Large intestine (tissue), 3 donors: ENCODE measurements at regions not wholly inside any gene's neighbourhood (a gene's known extent, or its start where the extent isn't known, plus 50 kb on each side); places are given as distances from the start of the nearest gene placed in this dataset.

Experiments used
- DNase-seq, 2 donors: peaks; one replicate each; pipeline versions ENCODE4 v3.0.0 to v3.0.0-alpha.2; 2013
- H3K27ac ChIP-seq: one replicate; pipeline ENCODE4 v1.5.1; 2013; ENCODE audit warnings: low read length
- H3K27me3 ChIP-seq: 2 replicates; pipeline ENCODE4 v1.6.1; 2013; ENCODE audit warnings: low read length; ENCODE audit not compliant: control insufficient read depth, insufficient read depth
- H3K36me3 ChIP-seq: 2 replicates; pipeline ENCODE4 v1.6.1; 2013; ENCODE audit warnings: low read length; ENCODE audit not compliant: control insufficient read depth, insufficient read depth
- H3K4me1 ChIP-seq: one replicate; pipeline ENCODE4 v1.6.1; 2013; ENCODE audit warnings: low read length; ENCODE audit not compliant: control insufficient read depth, insufficient read depth
- H3K4me3 ChIP-seq: one replicate; pipeline ENCODE4 v1.5.1; 2013; ENCODE audit warnings: low read length
- H3K9me3 ChIP-seq: one replicate; pipeline ENCODE4 v1.6.1; 2013; ENCODE audit warnings: mild to moderate bottlenecking, low read depth, low read length, moderate library complexity; ENCODE audit not compliant: control insufficient read depth
- WGBS: methylation state at CpG from one replicate; pipeline ENCODE4 v1.1.5; 2013; ENCODE audit warnings: low lambda C conversion rate; ENCODE audit not compliant: insufficient coverage; 5-methylcytosine and 5-hydroxymethylcytosine counted together

DNA sequence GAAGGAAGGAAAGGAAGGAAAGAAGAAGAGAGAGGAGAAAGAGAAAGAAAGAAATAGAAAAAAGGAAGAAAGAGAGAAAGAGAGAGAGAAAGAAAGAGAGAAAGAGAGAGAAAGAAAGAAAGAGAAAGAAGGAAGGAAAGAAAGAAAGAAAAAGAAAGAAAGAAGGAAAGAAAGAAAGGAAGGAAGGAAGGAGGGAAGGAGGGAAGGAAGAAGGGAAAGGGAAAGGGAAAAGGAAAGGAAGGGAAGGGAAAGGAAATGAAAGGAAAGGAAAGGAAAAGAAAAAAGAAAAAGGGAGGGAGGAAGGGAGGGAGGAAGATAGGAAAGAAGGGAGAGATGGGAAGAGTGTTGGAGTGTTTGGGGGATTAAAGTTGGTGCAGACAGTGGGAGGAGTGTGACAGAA is 450.1 kb downstream of the GBE1 start:
- Histone ChIP-seq H3K4me1 (no peaks in the 10 kb centered on the region), H3K9me3 (no peaks in the 10 kb centered on the region), H3K27me3 (no peaks in the 10 kb centered on the region), H3K36me3 (no peaks in the 10 kb centered on the region), H3K4me3 (no peak overlapping the region), H3K27ac (no peak overlapping the region)
- DNase-seq, result no peak

GRCh38 chr3:81308306-81308705 is 453.1 kb downstream of the GBE1 start:
- no peaks in the 10 kb centered on the region for H3K9me3 ChIP-seq
- no peak overlapping the region for H3K27ac ChIP-seq
- WGBS, result 100% methylated on average over 1 of the region's 1 CpG
- no peaks in the 10 kb centered on the region for H3K27me3 ChIP-seq
- no peaks in the 10 kb centered on the region for H3K4me1 ChIP-seq
- no peak for DNase-seq
- H3K36me3 ChIP-seq, result no peaks in the 10 kb centered on the region
- H3K4me3 ChIP-seq, result no peak overlapping the region

DNA sequence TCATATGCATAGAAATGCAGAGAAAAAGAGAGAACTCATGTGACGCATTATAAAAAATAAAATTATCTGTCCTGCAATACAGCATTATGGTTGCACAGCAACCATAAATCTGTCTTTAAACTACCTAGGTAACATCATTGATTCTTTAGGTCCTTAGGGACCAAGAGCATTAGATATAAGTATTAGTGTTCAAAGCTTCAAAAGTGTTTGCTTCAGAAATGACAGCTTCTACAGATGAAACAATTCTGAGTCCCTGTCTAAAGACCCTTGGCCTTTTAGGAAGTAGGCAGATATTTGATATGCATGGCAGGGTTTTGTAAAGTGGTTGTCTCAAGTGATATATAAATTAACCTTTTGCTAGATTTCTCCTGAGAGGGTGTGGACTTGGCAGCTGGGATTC is 454.2 kb downstream of the GBE1 start:
- DNase-seq, result no peak
- WGBS, result no CpG with 5 or more reads among the region's 1 CpG
- Histone ChIP-seq H3K4me1 (no peaks in the 10 kb centered on the region), H3K4me3 (no peak overlapping the region), H3K27me3 (no peaks in the 10 kb centered on the region), H3K27ac (no peak overlapping the region), H3K36me3 (no peaks in the 10 kb centered on the region), H3K9me3 (no peaks in the 10 kb centered on the region)

DNA sequence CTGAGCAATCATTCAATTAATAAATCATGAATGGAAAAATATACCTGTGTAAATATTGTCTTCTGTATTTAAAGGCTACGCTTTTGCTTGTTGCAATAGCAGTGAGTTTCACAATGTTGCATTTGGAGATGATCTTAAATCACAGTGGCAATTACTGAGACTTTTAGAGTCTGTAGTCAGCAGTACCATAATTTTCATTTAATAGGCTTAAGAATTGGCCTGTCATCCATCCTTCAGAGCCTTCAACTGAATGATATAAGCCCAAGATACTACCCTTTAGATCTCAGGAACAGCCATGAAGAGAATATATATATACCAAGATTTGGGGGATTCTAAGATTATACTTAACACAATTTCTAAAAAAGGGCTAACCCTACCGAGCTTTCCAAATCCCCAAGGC is 458.1 kb downstream of the GBE1 start:
- Histone ChIP-seq H3K4me3 (no peak overlapping the region), H3K27ac (no peak overlapping the region), H3K36me3 (no peaks in the 10 kb centered on the region), H3K4me1 (peaks cover 4% of the 10 kb centered on the region), H3K9me3 (no peaks in the 10 kb centered on the region), H3K27me3 (no peaks in the 10 kb centered on the region)
- 100% methylated on average over 1 of the region's 2 CpGs for WGBS
- no peak for DNase-seq

GRCh38 chr3:81302045-81302444 is 459.4 kb downstream of the GBE1 start:
- H3K9me3 ChIP-seq, result no peaks in the 10 kb centered on the region
- WGBS, result no CpG with 5 or more reads among the region's 1 CpG
- no peak overlapping the region for H3K27ac ChIP-seq
- no peak overlapping the region for H3K4me3 ChIP-seq
- DNase-seq, result peak; percentile 23 to 45
- H3K27me3 ChIP-seq, result no peaks in the 10 kb centered on the region
- H3K4me1 ChIP-seq, result peaks cover 4% of the 10 kb centered on the region
- H3K36me3 ChIP-seq, result no peaks in the 10 kb centered on the region

DNA sequence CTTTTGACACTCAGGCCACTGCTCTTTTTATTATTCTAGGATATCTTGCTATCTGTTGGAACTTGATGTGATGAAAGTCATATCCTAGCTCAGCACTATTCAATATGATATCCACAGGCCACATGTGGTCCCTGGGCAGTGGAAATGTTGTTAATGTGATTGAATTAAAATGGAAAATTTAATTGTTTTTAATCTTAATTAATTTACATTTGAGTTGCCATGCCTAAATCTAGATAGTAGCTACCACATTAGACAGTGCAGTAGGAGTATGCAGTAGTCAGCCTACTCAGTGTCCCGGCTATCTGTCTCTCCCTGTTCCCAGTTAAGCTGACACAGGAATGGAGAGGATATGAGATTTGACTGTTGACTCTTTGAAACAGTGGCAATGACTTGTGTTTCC is 460.2 kb downstream of the GBE1 start:
- DNase-seq, result no peak
- H3K27ac ChIP-seq, result no peak overlapping the region
- H3K36me3 ChIP-seq, result no peaks in the 10 kb centered on the region
- no CpG with 5 or more reads among the region's 1 CpG for WGBS
- H3K4me1 ChIP-seq, result peaks cover 4% of the 10 kb centered on the region
- H3K9me3 ChIP-seq, result no peaks in the 10 kb centered on the region
- H3K4me3 ChIP-seq, result no peak overlapping the region
- no peaks in the 10 kb centered on the region for H3K27me3 ChIP-seq

DNA sequence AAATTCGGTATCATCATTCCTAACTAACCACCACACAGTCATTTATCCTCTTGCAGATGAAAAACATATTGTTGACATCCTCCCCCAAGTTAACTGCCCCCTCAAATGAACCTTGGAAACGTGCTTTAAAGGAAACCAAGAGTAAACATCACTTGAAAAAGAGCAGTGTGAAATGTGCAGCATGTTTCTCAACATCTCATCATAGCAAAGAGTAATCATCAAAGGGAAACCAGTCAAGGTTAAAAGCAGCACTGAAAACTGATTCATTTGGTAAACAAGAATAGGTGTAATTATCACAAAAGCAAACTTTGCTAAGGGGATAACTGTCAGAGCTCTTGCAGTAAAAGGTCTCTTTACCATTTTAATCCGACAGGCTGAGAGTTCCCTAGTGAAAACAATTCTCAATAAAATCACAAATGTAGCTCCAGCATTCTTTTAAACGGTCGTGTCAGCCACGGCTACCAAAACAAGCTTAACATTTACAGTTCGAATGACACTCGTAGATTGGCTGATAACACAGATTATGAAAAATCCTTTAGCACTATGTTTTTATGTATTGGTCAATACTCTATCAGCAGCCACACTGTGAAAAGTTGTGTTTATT is 461.0 kb downstream of the GBE1 start:
- Histone ChIP-seq H3K36me3 (no peaks in the 10 kb centered on the region), H3K27me3 (no peaks in the 10 kb centered on the region), H3K4me1 (peaks cover 4% of the 10 kb centered on the region), H3K4me3 (no peak overlapping the region), H3K27ac (no peak overlapping the region), H3K9me3 (no peaks in the 10 kb centered on the region)
- 20% methylated on average over 3 of the region's 8 CpGs for WGBS
- peak in 1 of 2 donors; percentile 37 for DNase-seq

DNA sequence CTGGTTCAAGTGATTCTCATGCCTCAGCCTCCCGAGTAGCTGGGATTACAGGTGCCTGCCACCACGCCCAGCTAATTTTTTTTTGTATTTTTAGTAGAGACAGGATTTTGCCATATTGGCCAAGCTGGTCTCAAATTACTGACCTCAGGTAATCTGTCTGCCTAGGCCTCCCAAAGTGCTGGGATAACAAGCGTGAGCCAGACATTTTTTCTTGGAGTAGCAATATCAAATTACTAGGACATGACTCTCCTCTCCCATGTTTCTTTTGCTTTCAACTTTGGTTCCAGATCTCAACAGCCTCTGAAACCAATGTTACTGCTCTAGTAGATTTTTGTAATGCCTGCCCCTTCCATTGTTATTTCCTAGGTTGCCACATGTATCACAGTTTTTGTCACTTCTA is 462.0 kb downstream of the GBE1 start:
- Histone ChIP-seq H3K27me3 (no peaks in the 10 kb centered on the region), H3K4me1 (peaks cover 4% of the 10 kb centered on the region), H3K4me3 (no peak overlapping the region), H3K27ac (no peak overlapping the region), H3K9me3 (no peaks in the 10 kb centered on the region), H3K36me3 (no peaks in the 10 kb centered on the region)
- no CpG with 5 or more reads among the region's 3 CpGs for WGBS
- no peak for DNase-seq

- no peaks in the 10 kb centered on the region for H3K36me3 ChIP-seq
- no peaks in the 10 kb centered on the region for H3K27me3 ChIP-seq
- H3K4me1 ChIP-seq, result peaks cover 2% of the 10 kb centered on the region
- DNase-seq, result no peak
- H3K4me3 ChIP-seq, result no peak overlapping the region
- H3K9me3 ChIP-seq, result no peaks in the 10 kb centered on the region
- WGBS, result no CpG with 5 or more reads among the region's 1 CpG
- no peak overlapping the region for H3K27ac ChIP-seq
Observed at GRCh38 chr3:81295906-81296577, 465.4 kb downstream of the GBE1 start.

DNA sequence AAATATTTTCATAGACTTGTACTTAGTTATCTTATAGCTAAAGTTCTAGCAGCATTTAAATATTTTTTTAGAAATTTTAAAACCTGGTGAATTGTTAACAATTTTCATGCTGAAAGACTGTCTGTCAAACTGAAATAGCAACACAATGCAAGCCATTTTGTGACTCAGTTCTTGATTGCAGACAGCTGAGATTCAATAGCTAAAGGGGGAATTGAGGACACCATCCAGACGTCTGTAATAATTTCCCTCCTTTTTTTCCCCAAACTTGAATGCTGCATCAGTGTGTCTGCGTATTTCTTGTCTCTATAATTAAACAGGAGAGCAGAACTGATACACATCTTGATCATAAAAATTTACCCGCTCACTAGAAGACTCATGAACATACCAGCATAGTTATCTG is 468.3 kb downstream of the GBE1 start:
- no peak overlapping the region for H3K4me3 ChIP-seq
- H3K36me3 ChIP-seq, result no peaks in the 10 kb centered on the region
- no peaks in the 10 kb centered on the region for H3K9me3 ChIP-seq
- DNase-seq, result no peak
- H3K27me3 ChIP-seq, result no peaks in the 10 kb centered on the region
- H3K4me1 ChIP-seq, result no peaks in the 10 kb centered on the region
- no peak overlapping the region for H3K27ac ChIP-seq
- WGBS, result no CpG with 5 or more reads among the region's 3 CpGs

GRCh38 chr3:81291586-81291985 is 469.9 kb downstream of the GBE1 start:
- Histone ChIP-seq H3K27me3 (no peaks in the 10 kb centered on the region), H3K9me3 (no peaks in the 10 kb centered on the region), H3K36me3 (no peaks in the 10 kb centered on the region), H3K4me1 (no peaks in the 10 kb centered on the region), H3K27ac (no peak overlapping the region), H3K4me3 (no peak overlapping the region)
- no peak for DNase-seq
- 60% methylated on average over 1 of the region's 1 CpG for WGBS
